ENCODE measurements at regions not wholly inside any gene's neighbourhood (a gene's known extent, or its start where the extent isn't known, plus 50 kb on each side); places are given as distances from the start of the nearest gene placed in this dataset.

GRCh38 chr12:64968989-64969819 lies 144.8 kb downstream of the TBC1D30 start:
- H3K4me3 ChIP-seq: no peak overlapping the region
- H3K4me1 ChIP-seq: no peaks in the 10 kb centered on the region
- no peak for ATAC-seq
- peaks cover 0 to 8% (median 0%) of the 10 kb centered on the region in 12 donors for H3K9me3 ChIP-seq
- no peaks in the 10 kb centered on the region for H3K36me3 ChIP-seq
- H3K27ac ChIP-seq: no peak overlapping the region
- H3K27me3 ChIP-seq: peaks cover 0 to 3% (median 0%) of the 10 kb centered on the region in 9 donors
- intact Hi-C loops (cut with DNase I): no loop called here
- TF ChIP-seq POLR2A (IDR thresholded peaks at IDR 0.05) (no peak), CTCF (IDR thresholded peaks at IDR 0.05) (no peak)
- no peak for DNase-seq

- intact Hi-C loops (cut with DNase I): no loop called here
- no peaks in the 10 kb centered on the region for H3K27me3 ChIP-seq
- H3K4me1 ChIP-seq: no peaks in the 10 kb centered on the region
- peaks cover 0 to 13% (median 0%) of the 10 kb centered on the region in 12 donors for H3K9me3 ChIP-seq
- H3K4me3 ChIP-seq: no peak overlapping the region
- no peak for ATAC-seq
- no peaks in the 10 kb centered on the region for H3K36me3 ChIP-seq
- no peak for TF ChIP-seq CTCF (IDR thresholded peaks at IDR 0.05)
- no peak for TF ChIP-seq POLR2A (IDR thresholded peaks at IDR 0.05)
- H3K27ac ChIP-seq: no peak overlapping the region
- DNase-seq: no peak
Measured at GRCh38 chr12:64976131-64976530, 145.0 kb downstream of the WIF1 start.

GRCh38 chr12:64983771-64984278 lies 137.3 kb downstream of the WIF1 start:
- H3K27ac ChIP-seq: no peak overlapping the region
- TF ChIP-seq CTCF (IDR thresholded peaks at IDR 0.05) (no peak), POLR2A (IDR thresholded peaks at IDR 0.05) (no peak)
- intact Hi-C loops (cut with DNase I): no loop called here

GRCh38 chr12:64991121-64991611 lies 129.9 kb downstream of the WIF1 start:
- intact Hi-C loops (cut with DNase I): no loop called here
- Histone ChIP-seq H3K27ac (no peak overlapping the region), H3K36me3 (no peaks in the 10 kb centered on the region), H3K9me3 (no peaks in the 10 kb centered on the region), H3K4me3 (no peak overlapping the region), H3K27me3 (peaks cover 0 to 14% (median 0%) of the 10 kb centered on the region in 9 donors), H3K4me1 (no peaks in the 10 kb centered on the region)
- DNase-seq: no peak
- no peak for TF ChIP-seq POLR2A (IDR thresholded peaks at IDR 0.05)
- TF ChIP-seq CTCF (IDR thresholded peaks at IDR 0.05): no peak
- WGBS, 4 donors: 35 to 60% (median 41%) methylated on average over 2 of the region's 2 CpGs
- no peak for ATAC-seq

More at GRCh38 chr12:64983771-64984278, 137.3 kb downstream of the WIF1 start:
- WGBS, 4 donors: 72 to 81% (median 76%) methylated on average over 3 of the region's 3 CpGs
- Histone ChIP-seq H3K4me3 (no peak overlapping the region), H3K9me3 (peaks cover 0 to 15% (median 0%) of the 10 kb centered on the region in 12 donors), H3K36me3 (no peaks in the 10 kb centered on the region), H3K27me3 (peaks cover 0 to 4% (median 0%) of the 10 kb centered on the region in 9 donors), H3K4me1 (no peaks in the 10 kb centered on the region)
- ATAC-seq (no peak), DNase-seq (no peak)

Measured in heart left ventricle (tissue), 16 donors.